PC-9 (cell line): ENCODE measurements at regions not wholly inside any gene's neighbourhood (a gene's known extent, or its start where the extent isn't known, plus 50 kb on each side); places are given as distances from the start of the nearest gene placed in this dataset.

Source experiments
- CTCF ChIP-seq: fragments of 200-600 bp; sonication (generic); conservative IDR thresholded peaks from 2 replicates; pipeline ENCODE4 v1.6.1; 2017; ENCODE audit warnings: mixed run types, antibody characterized with exemption, mild to moderate bottlenecking, moderate library complexity
- EZH2 ChIP-seq: fragments of 200-600 bp; sonication (generic); IDR thresholded peaks from 2 replicates; pipeline ENCODE4 v1.8.0; 2017; ENCODE audit warnings: antibody characterized with exemption, low read depth

GRCh38 chr5:2201832-2202231 lies 319.1 kb upstream of the IRX4 start:
- TF ChIP-seq CTCF: no peak
- TF ChIP-seq EZH2: no peak
